Right lobe of liver (tissue), 4 donors: ENCODE measurements at regions not wholly inside any gene's neighbourhood (a gene's known extent, or its start where the extent isn't known, plus 50 kb on each side); places are given as distances from the start of the nearest gene placed in this dataset.

Source experiments
- CTCF ChIP-seq, 4 donors: fragments of 200-600 bp in 3 of 4; fragments of 450-650 bp in 1 of 4; IDR thresholded peaks; one replicate each; pipeline versions ENCODE4 v1.5.1 to v1.8.0; 2016 to 2022; ENCODE audit warnings: antibody characterized with exemption in 4 of 4, mild to moderate bottlenecking in 2 of 4
- POLR2A ChIP-seq: fragments of 450-650 bp; IDR thresholded peaks from one replicate; pipeline ENCODE4 v1.6.1; 2017; ENCODE audit warnings: antibody characterized with exemption, mild to moderate bottlenecking
- donor health status: DM: no; HTN: no; CAD: no.
- donor health status: DM: no; HTN: no; CAD: no.
- donor health status: DM: no; HTN: yes; CAD: no.

- TF ChIP-seq CTCF (IDR thresholded peaks at IDR 0.05) (no peak), POLR2A (no peak)
Measured at GRCh38 chr2:4139731-4140130, 436.4 kb downstream of the DCDC2C start.
